SK-N-MC (cell line): ENCODE measurements at regions not wholly inside any gene's neighbourhood (a gene's known extent, or its start where the extent isn't known, plus 50 kb on each side); places are given as distances from the start of the nearest gene placed in this dataset.

ENCODE experiments used
- DNase-seq: peaks from one replicate; pipeline ENCODE4 v3.0.0-alpha.2; 2011; ENCODE audit warnings: low read depth, low spot score
- H3K27ac ChIP-seq: fragments of 200-600 bp; sonication (generic); 2 replicates; pipeline ENCODE4 v1.5.1; 2016; ENCODE audit warnings: mixed run types
- H3K36me3 ChIP-seq: fragments of 200-600 bp; sonication (generic); 2 replicates; pipeline ENCODE4 v1.6.1; 2017; ENCODE audit warnings: antibody characterized with exemption, low read length, mixed read lengths; ENCODE audit not compliant: insufficient read depth
- H3K4me3 ChIP-seq: fragments of 200-600 bp; sonication (generic); 2 replicates; pipeline ENCODE4 v1.5.1; 2016
- H3K9ac ChIP-seq: fragments of 200-600 bp; sonication (generic); 2 replicates; pipeline ENCODE4 v1.8.0; 2017; ENCODE audit warnings: mixed run types, mixed read lengths; ENCODE audit not compliant: insufficient read length
- H3K9me3 ChIP-seq: fragments of 200-600 bp; sonication (generic); 2 replicates; pipeline ENCODE4 v1.6.1; 2017; ENCODE audit warnings: low read depth, mild to moderate bottlenecking, antibody characterized with exemption, low read length, moderate library complexity, mixed read lengths
- EZH2 ChIP-seq: fragments of 200-600 bp; sonication (generic); IDR thresholded peaks from one replicate; pipeline ENCODE4 v1.6.1; 2017; ENCODE audit warnings: antibody characterized with exemption
- FOXP2 ChIP-seq: optimal IDR thresholded peaks from 2 replicates; pipeline ENCODE3; 2011; ENCODE audit warnings: mild to moderate bottlenecking, moderate library complexity; ENCODE audit not compliant: insufficient read depth; ENCODE audit errors: extremely low read length, control extremely low read depth
- POLR2AphosphoS5 ChIP-seq: IDR thresholded peaks from 2 replicates; pipeline ENCODE4 v1.6.1; 2012; ENCODE audit warnings: mild to moderate bottlenecking, low read depth, low read length, borderline replicate concordance

DNA sequence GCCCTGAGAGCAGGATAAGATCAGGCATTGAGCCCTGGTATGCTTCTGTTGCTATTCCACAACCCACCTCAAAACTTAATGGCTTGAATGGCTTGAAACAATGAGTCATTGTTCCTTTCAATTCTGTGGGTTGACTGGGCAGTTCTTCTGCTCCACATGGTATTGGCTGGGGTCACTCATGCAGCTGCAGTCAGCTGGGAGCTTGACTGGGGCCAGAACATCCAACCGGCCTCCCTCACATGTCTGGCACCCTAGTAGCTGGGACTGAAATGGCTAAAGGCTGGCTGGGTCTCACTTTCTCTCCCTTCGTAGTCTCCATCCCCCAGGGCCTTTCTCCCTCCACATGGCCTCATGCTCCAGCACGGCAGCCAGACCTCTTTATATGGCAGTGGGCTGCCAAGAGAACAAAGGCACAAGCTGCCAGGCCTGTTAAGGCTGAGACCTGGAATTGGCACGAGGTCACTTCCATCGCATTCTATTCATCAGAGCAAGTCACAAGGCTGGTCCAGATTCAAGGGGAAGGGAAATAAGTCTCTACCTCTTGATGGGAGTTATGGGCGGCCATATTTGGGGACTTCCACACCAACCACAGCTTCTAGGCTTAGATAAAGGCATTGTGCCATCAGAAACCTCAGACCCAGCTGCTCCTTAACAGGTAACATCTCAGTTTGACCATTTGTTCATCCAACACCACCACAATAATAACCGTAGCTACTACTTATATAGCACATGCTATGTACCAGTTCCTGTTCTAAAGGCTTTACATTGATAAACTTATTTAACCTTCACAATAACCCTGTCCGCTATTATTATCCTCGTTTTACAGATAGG is 159.7 kb upstream of the ATP6AP2 start:
- H3K9ac ChIP-seq, result no peak overlapping the region

DNA sequence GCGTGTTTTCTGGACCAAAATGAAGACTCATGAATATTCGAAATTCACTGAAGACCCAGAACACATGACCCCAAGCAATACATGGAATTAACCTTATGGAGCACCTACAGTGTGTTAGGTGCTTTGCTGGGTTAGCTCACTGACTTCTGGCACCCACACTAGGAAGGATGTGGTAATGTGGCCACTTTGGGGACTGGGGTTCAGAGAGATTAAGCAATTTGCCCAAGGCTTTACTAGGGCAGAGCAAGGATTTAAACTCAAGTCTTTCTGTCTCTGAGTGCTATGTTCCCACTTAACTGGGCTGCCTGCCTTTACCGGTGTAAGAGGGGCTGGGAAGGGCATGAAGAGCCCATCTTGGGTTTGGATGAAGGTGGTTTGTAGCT is 162.0 kb upstream of the ATP6AP2 start:
- TF ChIP-seq FOXP2 (no peak), EZH2 (no peak), POLR2AphosphoS5 (no peak)
- no peak for DNase-seq

More for the DNA sequence above, 159.7 kb upstream of the ATP6AP2 start:
- no peaks in the 10 kb centered on the region for H3K36me3 ChIP-seq
- no peak for DNase-seq
- no peak for TF ChIP-seq FOXP2
- TF ChIP-seq EZH2, result no peak
- TF ChIP-seq POLR2AphosphoS5, result no peak
- H3K27ac ChIP-seq, result no peak overlapping the region
- H3K4me3 ChIP-seq, result no peak overlapping the region
- H3K9me3 ChIP-seq, result no peaks in the 10 kb centered on the region; the same call in 1 of the 2 replicates

DNA sequence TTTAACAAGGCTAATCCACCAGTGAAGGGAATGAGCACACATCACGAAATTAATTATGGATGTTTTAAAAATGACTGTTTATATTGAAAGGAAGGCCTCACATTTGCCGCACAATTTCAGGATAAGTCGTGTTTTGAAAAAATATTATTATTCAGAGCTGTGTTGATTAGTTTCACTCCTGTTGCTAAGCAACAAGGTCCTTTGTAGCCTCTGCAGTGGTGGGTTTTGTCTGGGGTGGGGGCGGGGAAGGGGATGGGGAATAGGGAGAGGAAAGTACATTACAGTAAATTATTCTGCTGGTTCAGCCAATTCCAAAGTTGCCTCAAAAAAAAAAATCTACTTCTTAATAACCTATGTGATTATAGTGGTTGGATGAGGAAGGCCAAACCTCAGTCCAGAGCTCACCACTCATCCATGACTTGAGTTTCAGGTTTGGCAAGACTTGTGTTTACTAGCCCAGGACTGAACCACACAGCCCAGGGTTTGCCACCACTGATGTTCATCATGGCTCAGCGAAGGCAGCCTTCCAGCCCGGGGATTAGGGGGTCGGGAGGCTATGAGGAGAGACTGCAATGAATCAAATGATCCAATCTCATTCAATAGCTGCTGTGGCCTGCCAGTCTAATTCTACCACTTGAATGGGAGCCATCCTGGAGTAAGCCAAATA is 162.5 kb upstream of the ATP6AP2 start:
- H3K4me3 ChIP-seq, result no peak overlapping the region
- no peak overlapping the region for H3K27ac ChIP-seq
- no peaks in the 10 kb centered on the region for H3K9me3 ChIP-seq
- no peak overlapping the region for H3K9ac ChIP-seq
- TF ChIP-seq FOXP2 (no peak), POLR2AphosphoS5 (no peak), EZH2 (no peak)
- DNase-seq, result no peak
- no peaks in the 10 kb centered on the region for H3K36me3 ChIP-seq

More for the DNA sequence above, 162.0 kb upstream of the ATP6AP2 start:
- no peaks in the 10 kb centered on the region for H3K36me3 ChIP-seq
- no peak overlapping the region for H3K9ac ChIP-seq
- no peak overlapping the region for H3K4me3 ChIP-seq
- no peak overlapping the region for H3K27ac ChIP-seq
- H3K9me3 ChIP-seq, result no peaks in the 10 kb centered on the region; the same call in 1 of the 2 replicates

DNA sequence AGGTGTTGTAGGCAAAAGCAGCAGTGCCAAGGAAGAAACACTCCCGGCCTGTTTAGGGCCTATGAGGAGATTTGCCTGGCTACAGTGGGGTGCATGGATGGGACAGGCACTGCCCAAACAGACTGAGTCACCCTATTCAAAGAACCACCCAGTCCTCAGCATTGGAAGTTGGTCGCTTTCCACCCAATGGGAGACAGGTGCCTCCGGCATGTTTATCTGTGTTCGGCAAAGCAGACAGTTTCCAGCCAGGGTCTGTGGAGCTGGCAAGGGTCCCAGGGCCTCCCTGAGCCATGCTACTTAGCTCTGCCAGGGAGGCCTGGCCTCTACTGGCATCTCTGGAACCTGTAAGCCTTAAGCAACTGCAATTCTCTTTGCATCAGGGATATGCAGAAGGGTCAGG is 165.1 kb upstream of the ATP6AP2 start:
- no peak for TF ChIP-seq EZH2
- no peak for TF ChIP-seq FOXP2
- TF ChIP-seq POLR2AphosphoS5, result no peak
- H3K9ac ChIP-seq, result no peak overlapping the region
- H3K9me3 ChIP-seq, result no peaks in the 10 kb centered on the region
- H3K27ac ChIP-seq, result no peak overlapping the region
- no peak overlapping the region for H3K4me3 ChIP-seq
- DNase-seq, result no peak
- H3K36me3 ChIP-seq, result no peaks in the 10 kb centered on the region

DNA sequence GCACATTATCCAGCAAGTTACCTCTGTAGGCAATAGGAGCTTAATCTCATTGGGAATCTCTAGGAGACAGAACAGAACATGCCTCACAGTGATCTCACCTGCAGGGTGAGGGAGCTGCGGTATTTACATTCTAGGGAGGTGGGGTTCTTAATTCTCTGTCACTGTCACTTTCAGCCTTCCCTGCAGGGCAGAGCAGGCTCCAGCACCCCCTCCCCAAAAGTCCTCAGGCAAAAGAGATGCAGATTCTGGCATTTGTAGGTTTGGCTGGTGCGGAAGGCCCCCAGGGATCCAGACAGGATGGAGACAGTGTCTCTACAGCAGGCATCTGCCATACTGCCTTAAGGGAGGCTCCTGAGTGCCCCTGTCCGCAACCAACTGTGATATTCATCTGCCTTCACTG is 166.4 kb upstream of the ATP6AP2 start:
- TF ChIP-seq FOXP2 (no peak), EZH2 (no peak), POLR2AphosphoS5 (no peak)
- H3K9ac ChIP-seq, result no peak overlapping the region
- no peak overlapping the region for H3K27ac ChIP-seq
- no peaks in the 10 kb centered on the region for H3K36me3 ChIP-seq
- peak; percentile 14 for DNase-seq
- no peaks in the 10 kb centered on the region for H3K9me3 ChIP-seq
- no peak overlapping the region for H3K4me3 ChIP-seq

DNA sequence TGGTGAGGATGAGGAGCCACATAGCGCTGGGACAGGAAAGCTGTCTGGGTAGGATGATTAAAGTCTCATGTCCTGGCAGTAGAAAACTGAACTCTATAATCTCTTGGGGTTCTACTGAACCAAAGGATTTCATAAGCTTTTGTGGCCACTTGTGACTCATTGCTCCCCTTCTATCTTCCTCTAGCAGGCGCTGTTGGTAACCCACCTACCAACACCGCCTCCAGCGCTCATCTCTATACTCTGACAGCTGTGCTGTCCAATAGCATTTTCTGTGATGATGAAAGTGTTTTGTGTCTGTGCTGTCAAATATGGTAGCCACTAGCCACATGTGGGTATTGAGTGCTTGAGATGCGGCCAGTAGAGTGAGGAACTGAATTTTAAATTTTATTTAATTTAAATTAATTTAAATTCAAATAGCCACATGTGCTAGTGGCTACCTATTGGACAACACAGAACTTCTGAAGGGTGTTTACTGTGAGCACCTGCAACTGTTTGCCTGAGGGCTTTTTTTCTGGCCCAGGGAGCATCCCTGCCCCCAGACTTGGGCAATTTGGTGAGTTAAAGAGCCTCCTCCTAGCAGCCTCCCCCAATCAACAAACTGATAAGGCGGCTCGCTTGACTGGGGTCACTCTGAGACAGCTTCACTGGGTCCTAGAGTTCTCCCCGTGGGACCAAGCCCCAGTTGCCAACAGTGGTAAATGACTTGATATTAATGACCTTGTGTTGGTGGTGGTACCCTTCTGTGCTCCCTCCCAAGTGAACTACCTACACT is 169.2 kb upstream of the ATP6AP2 start:
- no peak overlapping the region for H3K4me3 ChIP-seq
- no peaks in the 10 kb centered on the region for H3K9me3 ChIP-seq
- DNase-seq, result no peak
- H3K36me3 ChIP-seq, result no peaks in the 10 kb centered on the region
- H3K27ac ChIP-seq, result no peak overlapping the region
- TF ChIP-seq FOXP2, result no peak
- no peak for TF ChIP-seq EZH2
- TF ChIP-seq POLR2AphosphoS5, result no peak
- no peak overlapping the region for H3K9ac ChIP-seq

DNA sequence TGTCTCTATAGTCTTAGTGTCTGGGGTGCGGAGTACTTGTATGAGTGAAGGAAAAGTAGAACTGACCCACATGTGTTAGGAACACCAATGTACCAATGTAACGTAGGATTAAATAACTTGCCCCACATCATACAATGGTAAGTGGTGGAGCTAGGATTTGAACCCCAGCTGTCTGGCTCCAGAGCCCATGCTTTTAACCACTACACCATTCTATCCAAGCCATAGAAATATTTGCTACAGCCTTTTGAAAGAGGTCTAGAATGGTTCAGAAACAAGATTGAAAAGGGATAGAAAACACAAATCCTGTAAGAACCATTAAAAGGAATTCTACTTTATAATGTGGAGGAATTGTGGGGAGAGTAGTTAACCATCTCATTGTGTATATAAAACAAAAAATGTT is 169.9 kb upstream of the ATP6AP2 start:
- no peak for DNase-seq
- no peak overlapping the region for H3K9ac ChIP-seq
- TF ChIP-seq FOXP2 (no peak), POLR2AphosphoS5 (no peak), EZH2 (no peak)
- H3K36me3 ChIP-seq, result no peaks in the 10 kb centered on the region
- H3K9me3 ChIP-seq, result no peaks in the 10 kb centered on the region
- H3K4me3 ChIP-seq, result no peak overlapping the region
- no peak overlapping the region for H3K27ac ChIP-seq

DNA sequence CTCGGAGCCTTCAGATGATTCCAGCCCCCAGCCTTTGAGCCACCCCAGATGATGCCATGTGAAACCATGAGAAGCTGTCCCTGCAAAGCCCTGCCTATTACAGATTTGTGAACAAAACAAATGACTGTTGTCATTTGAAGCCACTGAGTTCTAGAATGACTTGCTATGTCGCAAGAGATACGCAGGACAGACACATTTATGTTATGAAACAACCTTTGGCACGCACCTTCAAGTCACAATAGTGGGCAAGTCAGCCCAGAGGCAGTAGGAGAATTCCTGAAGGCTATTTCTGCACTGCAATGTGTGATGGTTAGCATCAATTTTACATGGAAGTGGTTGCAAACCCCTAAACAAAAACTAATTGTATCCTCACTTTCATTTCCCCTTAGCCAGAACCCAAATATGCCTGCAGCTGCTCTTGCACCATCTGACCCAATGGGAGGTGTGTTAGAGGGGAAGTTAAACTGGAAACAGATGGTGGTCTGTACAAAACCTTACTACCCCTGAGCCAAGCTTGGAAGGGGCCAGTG is 174.4 kb upstream of the ATP6AP2 start:
- no peak for DNase-seq
- no peaks in the 10 kb centered on the region for H3K36me3 ChIP-seq

More for the DNA sequence above, 174.4 kb upstream of the ATP6AP2 start:
- H3K9ac ChIP-seq, result no peak overlapping the region
- H3K4me3 ChIP-seq, result no peak overlapping the region
- no peak overlapping the region for H3K27ac ChIP-seq
- H3K9me3 ChIP-seq, result no peaks in the 10 kb centered on the region
- no peak for TF ChIP-seq POLR2AphosphoS5
- no peak for TF ChIP-seq EZH2
- no peak for TF ChIP-seq FOXP2
